Glutamatergic neuron (in vitro differentiated cells): ENCODE measurements at regions not wholly inside any gene's neighbourhood (a gene's known extent, or its start where the extent isn't known, plus 50 kb on each side); places are given as distances from the start of the nearest gene placed in this dataset.

Experiments used
- DNase-seq: peaks from one replicate; pipeline ENCODE4 v3.0.0; 2022
- H3K27ac Mint-ChIP-seq: one replicate; pipeline ENCODE4 v1.8.0; 2020; ENCODE audit warnings: mild to moderate bottlenecking, mixed read lengths, inconsistent platforms; ENCODE audit not compliant: unreplicated experiment
- H3K27me3 Mint-ChIP-seq: one replicate; pipeline ENCODE4 v1.8.0; 2020; ENCODE audit warnings: mild to moderate bottlenecking, moderate library complexity, mixed read lengths, inconsistent platforms; ENCODE audit not compliant: unreplicated experiment
- H3K36me3 Mint-ChIP-seq: one replicate; pipeline ENCODE4 v1.8.0; 2020; ENCODE audit warnings: mild to moderate bottlenecking, mixed read lengths, inconsistent platforms; ENCODE audit not compliant: unreplicated experiment
- H3K4me1 Mint-ChIP-seq: one replicate; pipeline ENCODE4 v1.8.0; 2020; ENCODE audit warnings: mild to moderate bottlenecking, low read depth, mixed read lengths, inconsistent platforms; ENCODE audit not compliant: unreplicated experiment
- H3K4me3 Mint-ChIP-seq: one replicate; pipeline ENCODE4 v1.8.0; 2020; ENCODE audit warnings: mild to moderate bottlenecking, mixed read lengths, inconsistent platforms; ENCODE audit not compliant: unreplicated experiment
- H3K9me3 Mint-ChIP-seq: one replicate; pipeline ENCODE4 v1.8.0; 2020; ENCODE audit warnings: mild to moderate bottlenecking, moderate library complexity, mixed read lengths, inconsistent platforms; ENCODE audit not compliant: unreplicated experiment
- CTCF ChIP-seq: fragments of 200-600 bp; sonication (generic); IDR thresholded peaks from one replicate; pipeline ENCODE4 v1.5.0; 2021; ENCODE audit not compliant: partially characterized antibody, unreplicated experiment

GRCh38 chr4:152117933-152118507 is 357.2 kb upstream of the GATB start:
- no peak for DNase-seq
- Mint-ChIP-seq H3K9me3 (peaks cover 13% of the 10 kb centered on the region), H3K36me3 (peaks cover 17% of the 10 kb centered on the region), H3K27ac (peak overlapping the region; percentile 65), H3K27me3 (peaks cover 10% of the 10 kb centered on the region), H3K4me3 (peak overlapping the region; percentile 48), H3K4me1 (peaks cover 10% of the 10 kb centered on the region)
- TF ChIP-seq CTCF: no peak

GRCh38 chr4:152117520-152117919 is 356.7 kb upstream of the GATB start:
- H3K9me3 Mint-ChIP-seq: peaks cover 13% of the 10 kb centered on the region
- peaks cover 17% of the 10 kb centered on the region for H3K36me3 Mint-ChIP-seq
- H3K27me3 Mint-ChIP-seq: peaks cover 10% of the 10 kb centered on the region
- peaks cover 10% of the 10 kb centered on the region for H3K4me1 Mint-ChIP-seq
- TF ChIP-seq CTCF: no peak
- peak; percentile 65 for DNase-seq
- H3K4me3 Mint-ChIP-seq: peak overlapping the region; percentile 48
- H3K27ac Mint-ChIP-seq: peak overlapping the region; percentile 65

- peaks cover 10% of the 10 kb centered on the region for H3K4me1 Mint-ChIP-seq
- peaks cover 9% of the 10 kb centered on the region for H3K9me3 Mint-ChIP-seq
- H3K27me3 Mint-ChIP-seq: peaks cover 10% of the 10 kb centered on the region
- H3K36me3 Mint-ChIP-seq: peaks cover 17% of the 10 kb centered on the region
- no peak for DNase-seq
- no peak for TF ChIP-seq CTCF
- no peak overlapping the region for H3K4me3 Mint-ChIP-seq
- H3K27ac Mint-ChIP-seq: no peak overlapping the region
These were observed 356.2 kb upstream of the GATB start for GRCh38 chr4:152117054-152117453.

- Mint-ChIP-seq H3K4me3 (no peak overlapping the region), H3K27me3 (peaks cover 10% of the 10 kb centered on the region), H3K36me3 (peaks cover 17% of the 10 kb centered on the region), H3K9me3 (peaks cover 9% of the 10 kb centered on the region), H3K4me1 (peaks cover 10% of the 10 kb centered on the region), H3K27ac (no peak overlapping the region)
- DNase-seq: no peak
- no peak for TF ChIP-seq CTCF
These were observed 355.0 kb upstream of the GATB start for GRCh38 chr4:152115794-152116193.

- peaks cover 9% of the 10 kb centered on the region for H3K9me3 Mint-ChIP-seq
- DNase-seq: no peak
- H3K4me1 Mint-ChIP-seq: peaks cover 10% of the 10 kb centered on the region
- peaks cover 17% of the 10 kb centered on the region for H3K36me3 Mint-ChIP-seq
- H3K4me3 Mint-ChIP-seq: no peak overlapping the region
- H3K27me3 Mint-ChIP-seq: peaks cover 10% of the 10 kb centered on the region
- no peak for TF ChIP-seq CTCF
- no peak overlapping the region for H3K27ac Mint-ChIP-seq
These were observed 354.3 kb upstream of the GATB start for GRCh38 chr4:152115118-152115517.
